Hepatocyte (in vitro differentiated cells): ENCODE measurements at regions not wholly inside any gene's neighbourhood (a gene's known extent, or its start where the extent isn't known, plus 50 kb on each side); places are given as distances from the start of the nearest gene placed in this dataset.

Experiments
- CTCF ChIP-seq: fragments of 200-600 bp; sonication (generic); IDR thresholded peaks from 2 replicates; pipeline ENCODE4 v1.5.1; 2016; ENCODE audit warnings: antibody characterized with exemption, mild to moderate bottlenecking; ENCODE audit not compliant: poor library complexity
- EZH2 ChIP-seq: fragments of 200-600 bp; sonication (generic); IDR thresholded peaks from 2 replicates; pipeline ENCODE4 v1.6.1; 2016; ENCODE audit warnings: antibody characterized with exemption, mild to moderate bottlenecking, borderline replicate concordance

GRCh38 chr5:142435410-142436115, 110.7 kb upstream of the SPRY4 start:
- no peak for TF ChIP-seq EZH2
- TF ChIP-seq CTCF = no peak
